ENCODE measurements at regions not wholly inside any gene's neighbourhood (a gene's known extent, or its start where the extent isn't known, plus 50 kb on each side); places are given as distances from the start of the nearest gene placed in this dataset.
A peak's percentile ranks its signal among the peaks of the same experiment; 100 is the strongest.

DNA sequence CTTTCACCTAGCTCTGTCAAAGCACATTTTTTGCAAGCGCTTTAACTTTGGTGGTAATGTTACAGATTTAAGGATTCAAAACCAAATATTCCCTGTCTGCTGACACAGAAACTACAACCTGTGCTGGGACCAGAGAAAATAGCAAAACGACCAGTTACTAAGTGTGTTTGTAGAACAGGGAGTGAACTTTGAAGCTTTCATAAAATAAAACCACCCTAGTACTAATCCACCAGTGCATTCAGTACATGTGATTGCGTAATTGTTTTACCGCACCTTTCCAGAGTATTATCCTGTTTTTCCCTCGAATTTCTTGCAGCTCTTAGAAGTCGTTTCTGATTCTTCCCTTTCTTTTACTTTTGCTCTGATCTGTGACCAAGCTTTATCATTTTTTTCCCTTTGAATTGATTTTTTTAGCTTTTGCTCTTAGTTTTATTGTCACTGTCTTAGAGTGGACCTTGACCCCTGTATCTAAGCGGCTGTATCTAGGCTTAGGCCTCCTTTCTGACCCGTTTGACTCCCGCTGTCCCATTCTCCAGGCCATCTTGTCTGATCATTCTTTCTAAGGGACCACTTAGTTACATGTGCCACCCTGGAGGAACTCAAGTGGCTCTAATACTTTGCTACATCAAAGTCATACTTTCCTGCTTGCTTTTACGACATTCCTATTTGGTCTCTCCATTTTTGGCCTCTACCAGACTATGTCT lies 429.4 kb downstream of the PCNX1 start:
- Histone ChIP-seq H3K27me3 (ENCODE audit: insufficient read depth, low read depth) (no peaks in the 10 kb centered on the region), H2AFZ (no peak overlapping the region), H3K79me2 (ENCODE audit: low read depth) (peaks cover 99% of the 10 kb centered on the region), H3K27ac (no peak overlapping the region), H3F3A (ENCODE audit: insufficient read depth, low read depth) (0 out of 2 replicates have a peak, but pooled peaks cover 1% of the 10 kb centered on the region), H3K9me2 (ENCODE audit: insufficient read depth) (no peaks in the 10 kb centered on the region), H3K4me1 (replicated peaks; ENCODE audit: insufficient read depth) (no peaks in the 10 kb centered on the region), H4K20me1 (ENCODE audit: insufficient read depth) (peaks cover 40% of the 10 kb centered on the region), H3K4me2 (no peak overlapping the region), H3K4me3 (no peak overlapping the region), H3K9me3 (ENCODE audit: insufficient read depth, low read depth) (0 out of 2 replicates have a peak, but pooled peaks cover 4% of the 10 kb centered on the region), H3K36me3 (ENCODE audit: low read depth) (peaks cover 24% of the 10 kb centered on the region; the same call in 1 of the 2 replicates)
- intact Hi-C loops (cut with micrococcal nuclease; ENCODE audit: unreplicated experiment), result no loop called here
- ChIA-PET POLR2A (ENCODE audit: unreplicated experiment) (no interaction called here), CTCF (no interaction called here)
- TF ChIP-seq EZH2 (IDR thresholded peaks at IDR 0.05; ENCODE audit: low read depth), result no peak
- TF ChIP-seq, protein P1, sequence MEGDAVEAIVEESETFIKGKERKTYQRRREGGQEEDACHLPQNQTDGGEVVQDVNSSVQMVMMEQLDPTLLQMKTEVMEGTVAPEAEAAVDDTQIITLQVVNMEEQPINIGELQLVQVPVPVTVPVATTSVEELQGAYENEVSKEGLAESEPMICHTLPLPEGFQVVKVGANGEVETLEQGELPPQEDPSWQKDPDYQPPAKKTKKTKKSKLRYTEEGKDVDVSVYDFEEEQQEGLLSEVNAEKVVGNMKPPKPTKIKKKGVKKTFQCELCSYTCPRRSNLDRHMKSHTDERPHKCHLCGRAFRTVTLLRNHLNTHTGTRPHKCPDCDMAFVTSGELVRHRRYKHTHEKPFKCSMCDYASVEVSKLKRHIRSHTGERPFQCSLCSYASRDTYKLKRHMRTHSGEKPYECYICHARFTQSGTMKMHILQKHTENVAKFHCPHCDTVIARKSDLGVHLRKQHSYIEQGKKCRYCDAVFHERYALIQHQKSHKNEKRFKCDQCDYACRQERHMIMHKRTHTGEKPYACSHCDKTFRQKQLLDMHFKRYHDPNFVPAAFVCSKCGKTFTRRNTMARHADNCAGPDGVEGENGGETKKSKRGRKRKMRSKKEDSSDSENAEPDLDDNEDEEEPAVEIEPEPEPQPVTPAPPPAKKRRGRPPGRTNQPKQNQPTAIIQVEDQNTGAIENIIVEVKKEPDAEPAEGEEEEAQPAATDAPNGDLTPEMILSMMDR (conservative IDR thresholded peaks at IDR 0.05), result no peak
- no TSS peak for BruUV-seq (replicated peaks)
- DNase-seq, result no peak

DNA sequence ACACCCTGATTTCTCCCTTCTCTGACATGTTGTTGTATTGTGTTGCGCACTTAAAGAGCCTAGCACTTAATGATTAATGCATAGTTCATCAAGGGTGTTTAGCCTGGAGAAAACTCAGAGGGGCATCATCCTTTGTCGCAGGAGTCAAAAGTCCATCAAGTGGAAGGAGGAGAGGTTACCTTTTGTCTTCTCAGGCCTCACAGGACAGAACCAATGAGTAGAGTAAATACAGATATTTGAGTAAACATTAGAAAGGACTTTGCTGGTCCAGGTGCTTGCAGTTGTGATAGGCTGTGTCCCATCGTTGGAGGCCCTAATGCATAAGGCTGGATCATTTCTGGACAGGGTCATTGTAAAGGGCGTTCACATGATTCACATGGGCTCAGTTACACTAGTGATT lies 430.9 kb downstream of the PCNX1 start:
- H3K79me2 ChIP-seq (ENCODE audit: low read depth), result peaks cover 99% of the 10 kb centered on the region
- no peaks in the 10 kb centered on the region for H3K4me1 ChIP-seq (replicated peaks; ENCODE audit: insufficient read depth)
- CTCF ChIA-PET, result no interaction called here
- no peak for DNase-seq
- no peaks in the 10 kb centered on the region for H3F3A ChIP-seq (ENCODE audit: insufficient read depth, low read depth)
- intact Hi-C loops (cut with micrococcal nuclease; ENCODE audit: unreplicated experiment), result no loop called here
- peaks cover 47% of the 10 kb centered on the region for H4K20me1 ChIP-seq (ENCODE audit: insufficient read depth)
- no peaks in the 10 kb centered on the region for H3K27me3 ChIP-seq (ENCODE audit: insufficient read depth, low read depth)
- H3K4me2 ChIP-seq, result no peak overlapping the region
- H3K27ac ChIP-seq, result no peak overlapping the region
- TF ChIP-seq EZH2 (IDR thresholded peaks at IDR 0.05; ENCODE audit: low read depth), result no peak
- TF ChIP-seq, protein P1 (conservative IDR thresholded peaks at IDR 0.05), result no peak
- H3K36me3 ChIP-seq (ENCODE audit: low read depth), result peaks cover 22% of the 10 kb centered on the region; the same call in 1 of the 2 replicates
- H3K9me2 ChIP-seq (ENCODE audit: insufficient read depth), result no peaks in the 10 kb centered on the region
- no peak overlapping the region for H2AFZ ChIP-seq
- no TSS peak for BruUV-seq (replicated peaks)
- POLR2A ChIA-PET (ENCODE audit: unreplicated experiment), result no interaction called here
- 0 out of 2 replicates have a peak, but pooled peaks cover 4% of the 10 kb centered on the region for H3K9me3 ChIP-seq (ENCODE audit: insufficient read depth, low read depth)
- H3K4me3 ChIP-seq, result no peak overlapping the region

DNA sequence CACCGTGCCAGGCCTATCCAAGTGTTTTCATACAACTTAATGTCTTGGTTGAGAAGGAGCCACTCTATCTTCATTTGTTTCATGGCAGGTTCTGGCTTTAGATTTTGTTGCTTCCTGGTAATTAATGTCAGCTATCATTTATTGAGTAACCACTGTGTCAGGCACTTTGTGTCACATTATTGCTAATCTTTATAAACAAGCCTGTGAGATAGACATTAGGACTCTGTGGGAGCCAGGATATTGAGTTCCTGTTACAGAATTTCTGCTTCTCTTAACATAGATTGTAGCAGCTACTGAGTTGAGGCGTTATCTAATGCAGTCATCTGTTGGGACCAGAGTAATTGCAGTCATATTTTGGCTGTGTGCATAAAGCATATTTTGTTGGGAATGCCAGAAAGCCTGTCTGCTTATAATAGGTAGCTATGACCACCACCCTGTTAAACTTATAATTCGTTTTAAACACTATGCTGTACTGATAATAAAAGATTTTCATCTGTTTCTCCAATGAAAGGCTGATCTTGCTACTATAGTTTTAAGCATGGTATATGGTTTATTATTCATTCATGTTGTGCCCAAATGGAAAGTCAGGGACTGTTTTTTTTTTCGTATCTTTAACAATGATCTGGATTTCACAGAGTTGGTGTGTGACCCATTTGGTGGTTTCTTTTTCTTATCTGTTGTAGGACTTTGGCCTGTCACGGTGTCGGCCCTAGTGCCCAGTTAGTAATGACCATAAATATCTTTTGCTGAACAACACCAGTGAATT lies 432.6 kb downstream of the PCNX1 start:
- BruUV-seq (replicated peaks), result no TSS peak
- no peaks in the 10 kb centered on the region for H3F3A ChIP-seq (ENCODE audit: insufficient read depth, low read depth)
- H3K9me2 ChIP-seq (ENCODE audit: insufficient read depth), result no peaks in the 10 kb centered on the region
- H3K4me1 ChIP-seq (replicated peaks; ENCODE audit: insufficient read depth), result no peaks in the 10 kb centered on the region
- no peak for DNase-seq
- peaks cover 20% of the 10 kb centered on the region; the same call in 1 of the 2 replicates for H3K36me3 ChIP-seq (ENCODE audit: low read depth)
- ChIA-PET CTCF (no interaction called here), POLR2A (ENCODE audit: unreplicated experiment) (no interaction called here)
- no peaks in the 10 kb centered on the region for H3K27me3 ChIP-seq (ENCODE audit: insufficient read depth, low read depth)
- H3K27ac ChIP-seq, result peak overlapping the region; percentile 18; the same call in 1 of the 2 replicates
- no peak overlapping the region for H3K4me3 ChIP-seq
- H3K79me2 ChIP-seq (ENCODE audit: low read depth), result peaks cover 99% of the 10 kb centered on the region
- TF ChIP-seq, protein P1 (conservative IDR thresholded peaks at IDR 0.05), result no peak
- TF ChIP-seq EZH2 (IDR thresholded peaks at IDR 0.05; ENCODE audit: low read depth), result no peak
- H3K4me2 ChIP-seq, result no peak overlapping the region
- peaks cover 47% of the 10 kb centered on the region for H4K20me1 ChIP-seq (ENCODE audit: insufficient read depth)
- H3K9me3 ChIP-seq (ENCODE audit: insufficient read depth, low read depth), result 0 out of 2 replicates have a peak, but pooled peaks cover 4% of the 10 kb centered on the region
- no peak overlapping the region for H2AFZ ChIP-seq
- intact Hi-C loops (cut with micrococcal nuclease; ENCODE audit: unreplicated experiment), result no loop called here

Data from PC-9 (cell line).